GM12873 (cell line): ENCODE measurements at regions not wholly inside any gene's neighbourhood (a gene's known extent, or its start where the extent isn't known, plus 50 kb on each side); places are given as distances from the start of the nearest gene placed in this dataset.

Source experiments
- CTCF ChIP-seq: IDR thresholded peaks from 2 replicates; pipeline ENCODE4 v1.5.1; 2012; ENCODE audit warnings: low read depth, mild to moderate bottlenecking, moderate library complexity, low read length, control low read depth; ENCODE audit not compliant: insufficient read depth; ENCODE audit errors: missing control alignments

GRCh38 chr3:30457081-30457480 is 149.3 kb upstream of the TGFBR2 start:
- no peak for TF ChIP-seq CTCF

- no peak for TF ChIP-seq CTCF
Measured at GRCh38 chr3:30457726-30458125, 148.7 kb upstream of the TGFBR2 start.

GRCh38 chr3:30458376-30459171 is 147.8 kb upstream of the TGFBR2 start:
- no peak for TF ChIP-seq CTCF

- no peak for TF ChIP-seq CTCF
Measured at GRCh38 chr3:30461311-30461710, 145.1 kb upstream of the TGFBR2 start.

GRCh38 chr3:30462721-30463470 is 143.5 kb upstream of the TGFBR2 start:
- no peak for TF ChIP-seq CTCF

- TF ChIP-seq CTCF, result no peak
Measured at GRCh38 chr3:30464381-30464780, 142.0 kb upstream of the TGFBR2 start.

- no peak for TF ChIP-seq CTCF
Measured at GRCh38 chr3:30465454-30465853, 140.9 kb upstream of the TGFBR2 start.
